Transverse colon (tissue), 4 donors: ENCODE measurements at regions not wholly inside any gene's neighbourhood (a gene's known extent, or its start where the extent isn't known, plus 50 kb on each side); places are given as distances from the start of the nearest gene placed in this dataset.

Experiments used
- DNase-seq: peaks from one replicate; pipeline ENCODE4 v3.0.0-alpha.2; 2019
- H3K27ac ChIP-seq, 4 donors: fragments of 200-600 bp; sonication (generic); 2 replicates each; pipeline ENCODE4 v1.5.1; 2016 to 2018; ENCODE audit warnings: inconsistent platforms in 4 of 4
- H3K27me3 ChIP-seq: fragments of 200-600 bp; sonication (generic); 2 replicates; pipeline ENCODE4 v1.5.1; 2017; ENCODE audit warnings: inconsistent platforms
- H3K36me3 ChIP-seq, 4 donors: fragments of 200-600 bp; sonication (generic); 2 replicates each; pipeline ENCODE4 v1.5.1; 2017 to 2019; ENCODE audit warnings: inconsistent platforms in 4 of 4
- H3K4me1 ChIP-seq, 4 donors: fragments of 200-600 bp; sonication (generic); 2 replicates each; pipeline ENCODE4 v1.5.1; 2017 to 2020; ENCODE audit warnings: inconsistent platforms in 4 of 4
- H3K4me3 ChIP-seq, 4 donors: fragments of 200-600 bp; sonication (generic); 1 replicate in 1 of 4; 2 replicates in 3 of 4; pipeline versions ENCODE4 v1.5.1 to v1.6.1; 2017 to 2019; ENCODE audit warnings: inconsistent platforms in 4 of 4
- H3K9me3 ChIP-seq, 2 donors: fragments of 200-600 bp; sonication (generic); 2 replicates each; pipeline ENCODE4 v1.5.1; 2017 to 2019; ENCODE audit warnings: inconsistent platforms in 2 of 2
- CTCF ChIP-seq, 5 experiments: fragments of 200-600 bp in 3 of 5; fragments of 450-650 bp in 2 of 5; sonication (generic) in 3 of 5; IDR thresholded peaks; 1 replicate in 2 of 5; 2 replicates in 3 of 5; pipeline ENCODE4 v1.5.1; 2016 to 2017; ENCODE audit warnings: antibody characterized with exemption in 5 of 5, inconsistent platforms in 3 of 5, mild to moderate bottlenecking in 2 of 5, moderate library complexity in 1 of 5
- EP300 ChIP-seq: sonication (generic); formaldehyde crosslinking; IDR thresholded peaks from one replicate; pipeline ENCODE4 v1.6.1; 2017; ENCODE audit warnings: antibody characterized with exemption, low read depth
- POLR2A ChIP-seq: fragments of 450-650 bp; IDR thresholded peaks from one replicate; pipeline ENCODE4 v1.6.1; 2016; ENCODE audit warnings: antibody characterized with exemption, mild to moderate bottlenecking, moderate library complexity
- POLR2AphosphoS5 ChIP-seq, 3 donors: sonication (generic); formaldehyde crosslinking; IDR thresholded peaks; one replicate each; pipeline ENCODE4 v1.6.1; 2016; ENCODE audit warnings: antibody characterized with exemption in 3 of 3
- WGBS, 2 donors: methylation state at CpG; one replicate each; pipeline ENCODE4 v1.1.5; 2018; ENCODE audit warnings: low coverage in 1 of 2; 5-methylcytosine and 5-hydroxymethylcytosine counted together
- in situ Hi-C, 4 donors: fragments of 200-750 bp; cut with MboI; loops; one replicate each; pipeline versions ENCODE4 v1.15.0 to v1.15.1; 2017; ENCODE audit warnings: low sequenced_read_pairs in 3 of 4, low pct_ligation_motif_present in 1 of 4, low pct_unique_long_range_greater_than_20kb in 1 of 4
- intact Hi-C: fragments of 100-400 bp; cut with DNase I; formaldehyde crosslinking; loops from one replicate; pipeline ENCODE4 v1.15.1; 2023; ENCODE audit warnings: low total_unique reads

- WGBS, 2 donors: 83 to 100% methylated on average over 1 of the region's 1 CpG
- Histone ChIP-seq H3K27me3 (no peaks in the 10 kb centered on the region), H3K27ac (peak overlapping the region in 2 of 4 donors; percentile 18 to 26), H3K9me3 (peaks cover 0 to 4% of the 10 kb centered on the region in 2 donors), H3K36me3 (no peaks in the 10 kb centered on the region), H3K4me3 (no peak overlapping the region), H3K4me1 (no peaks in the 10 kb centered on the region)
- no peak for TF ChIP-seq POLR2A
- no peak for DNase-seq
- in situ Hi-C loops: no loop called here
- intact Hi-C loops: no loop called here
These were observed 150.6 kb upstream of the GALNT5 start for GRCh38 chr2:157106950-157107349.

- WGBS, 2 donors: 67 to 81% methylated on average over 1 of the region's 1 CpG
- H3K27me3 ChIP-seq: no peaks in the 10 kb centered on the region
- in situ Hi-C loops: no loop called here
- TF ChIP-seq EP300 (no peak), CTCF (IDR thresholded peaks at IDR 0.05) (no peak), POLR2AphosphoS5 (IDR thresholded peaks at IDR 0.05) (no peak), POLR2A (no peak)
- peak; percentile 19 for DNase-seq
- H3K27ac ChIP-seq: peak overlapping the region in 3 of 4 donors; percentile 18 to 42 (median 26)
- H3K4me1 ChIP-seq: no peaks in the 10 kb centered on the region
- intact Hi-C loops: no loop called here
- no peaks in the 10 kb centered on the region for H3K36me3 ChIP-seq
- H3K4me3 ChIP-seq: no peak overlapping the region
- peaks cover 0 to 4% of the 10 kb centered on the region in 2 donors for H3K9me3 ChIP-seq
These were observed 150.0 kb upstream of the GALNT5 start for GRCh38 chr2:157107460-157107859.

GRCh38 chr2:157107877-157108276, 149.6 kb upstream of the GALNT5 start:
- 49% methylated on average over 2 of the region's 2 CpGs; no CpG with 5 or more reads in 1 of the 2 donors for whole genome bisulfite sequencing, 2 donors
- no peaks in the 10 kb centered on the region for H3K36me3 ChIP-seq
- no peaks in the 10 kb centered on the region for H3K4me1 ChIP-seq
- H3K4me3 ChIP-seq: no peak overlapping the region
- H3K27ac ChIP-seq: peak overlapping the region in 3 of 4 donors; percentile 18 to 42 (median 26)
- in situ Hi-C loops (no loop called here), intact Hi-C loops (no loop called here)
- H3K27me3 ChIP-seq: no peaks in the 10 kb centered on the region
- peaks cover 0 to 4% of the 10 kb centered on the region in 2 donors for H3K9me3 ChIP-seq
- peak; percentile 33 for DNase-seq
- no peak for TF ChIP-seq POLR2A
- TF ChIP-seq POLR2AphosphoS5 (IDR thresholded peaks at IDR 0.05): no peak
- no peak for TF ChIP-seq EP300
- TF ChIP-seq CTCF (IDR thresholded peaks at IDR 0.05): no peak

- no peaks in the 10 kb centered on the region for H3K9me3 ChIP-seq
- H3K36me3 ChIP-seq: no peaks in the 10 kb centered on the region
- intact Hi-C loops: loop anchor here (5.0 kb wide), 1 partner anchor 1000 kb away; no protein-coding TSS in a partner anchor
- no peak for DNase-seq
- in situ Hi-C loops: no loop called here
- H3K27me3 ChIP-seq: no peaks in the 10 kb centered on the region
- no peak overlapping the region for H3K4me3 ChIP-seq
- TF ChIP-seq EP300: no peak
- TF ChIP-seq CTCF (IDR thresholded peaks at IDR 0.05): no peak
- TF ChIP-seq POLR2AphosphoS5 (IDR thresholded peaks at IDR 0.05): no peak
- no peak for TF ChIP-seq POLR2A
- no peak overlapping the region for H3K27ac ChIP-seq
- H3K4me1 ChIP-seq: no peaks in the 10 kb centered on the region
- WGBS, 2 donors: 82 to 85% methylated on average over 6 of the region's 6 CpGs
These were observed 134.7 kb upstream of the GALNT5 start for GRCh38 chr2:157122776-157123175.

- H3K4me3 ChIP-seq: no peak overlapping the region
- no peaks in the 10 kb centered on the region for H3K4me1 ChIP-seq
- intact Hi-C loops (loop anchor here (5.0 kb wide), 1 partner anchor 998 kb away; no protein-coding TSS in a partner anchor), in situ Hi-C loops (no loop called here)
- no peaks in the 10 kb centered on the region for H3K9me3 ChIP-seq
- no peak overlapping the region for H3K27ac ChIP-seq
- TF ChIP-seq CTCF (IDR thresholded peaks at IDR 0.05) (no peak), POLR2A (no peak), POLR2AphosphoS5 (IDR thresholded peaks at IDR 0.05) (no peak), EP300 (no peak)
- H3K36me3 ChIP-seq: no peaks in the 10 kb centered on the region
- WGBS, 2 donors: 25% methylated on average over 2 of the region's 2 CpGs; no CpG with 5 or more reads in 1 of the 2 donors
- no peaks in the 10 kb centered on the region for H3K27me3 ChIP-seq
- no peak for DNase-seq
These were observed 132.8 kb upstream of the GALNT5 start for GRCh38 chr2:157124731-157125130.
